Skeletal muscle satellite cell (primary cell): ENCODE measurements at regions not wholly inside any gene's neighbourhood (a gene's known extent, or its start where the extent isn't known, plus 50 kb on each side); places are given as distances from the start of the nearest gene placed in this dataset.

Experiments
- H3K27me3 ChIP-seq: 2 replicates; pipeline ENCODE4 v1.7.0; 2013; ENCODE audit warnings: low read length; ENCODE audit not compliant: control insufficient read depth, insufficient read depth
- H3K36me3 ChIP-seq: 2 replicates; pipeline ENCODE4 v1.7.0; 2013; ENCODE audit warnings: mild to moderate bottlenecking, control low read depth, low read length; ENCODE audit not compliant: insufficient read depth
- H3K4me1 ChIP-seq: 2 replicates; pipeline ENCODE4 v1.7.0; 2013; ENCODE audit warnings: low read length; ENCODE audit not compliant: control insufficient read depth, insufficient read depth
- H3K4me2 ChIP-seq: 2 replicates; pipeline ENCODE4 v1.7.0; 2013; ENCODE audit warnings: mild to moderate bottlenecking, low read length
- H3K4me3 ChIP-seq: 2 replicates; pipeline ENCODE4 v1.7.0; 2013; ENCODE audit warnings: low read length
- H3K9ac ChIP-seq: 2 replicates; pipeline ENCODE4 v1.7.0; 2013; ENCODE audit warnings: mild to moderate bottlenecking, low read depth, low read length, moderate library complexity
- H3K9me3 ChIP-seq: replicated peaks from 2 replicates; pipeline ENCODE4 v1.7.0; 2013; ENCODE audit warnings: mild to moderate bottlenecking, control low read depth, low read length

DNA sequence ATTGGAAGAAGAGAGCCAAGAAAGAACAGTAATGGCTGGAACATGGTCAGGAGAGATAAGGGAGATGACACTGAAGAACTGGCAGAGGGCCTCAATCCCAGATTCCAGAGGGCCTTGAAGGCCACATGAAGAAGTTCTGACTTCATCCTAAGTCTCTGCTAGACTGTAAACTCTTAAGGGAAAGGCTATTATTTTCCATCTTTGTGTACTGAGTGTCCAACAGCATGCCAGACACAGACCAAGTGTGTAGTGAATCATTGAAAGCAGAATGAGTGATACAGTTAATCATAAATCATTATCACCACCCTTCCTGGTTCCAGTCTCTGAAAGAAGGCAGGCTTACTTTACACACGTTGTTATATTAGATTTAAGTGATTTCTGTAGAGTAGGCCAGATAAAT lies 185.3 kb upstream of the C11orf87 start:
- Histone ChIP-seq H3K4me2 (no peak overlapping the region), H3K36me3 (no peaks in the 10 kb centered on the region), H3K9me3 (no peaks in the 10 kb centered on the region), H3K4me3 (no peak overlapping the region), H3K27me3 (no peaks in the 10 kb centered on the region), H3K9ac (no peak overlapping the region), H3K4me1 (no peaks in the 10 kb centered on the region)

DNA sequence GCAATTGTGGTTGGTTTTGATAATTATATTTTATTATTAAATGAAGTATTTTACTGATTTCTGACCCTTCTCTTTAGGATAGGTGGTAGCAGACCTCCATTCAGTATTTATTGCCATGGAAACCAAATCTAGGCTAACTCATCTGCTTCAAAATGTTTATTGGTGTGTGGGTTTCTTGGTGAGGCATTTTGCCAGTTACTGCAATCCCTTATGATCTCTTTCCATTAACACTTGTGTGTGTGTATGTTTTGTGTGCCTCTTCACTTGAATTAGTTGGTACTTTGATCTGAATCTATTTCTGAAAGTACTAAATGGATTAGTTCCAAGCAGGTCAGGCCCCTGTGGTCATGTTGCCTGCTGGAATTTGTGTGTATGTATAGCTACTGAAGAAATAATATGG lies 184.4 kb upstream of the C11orf87 start:
- no peaks in the 10 kb centered on the region for H3K27me3 ChIP-seq
- H3K9me3 ChIP-seq: no peaks in the 10 kb centered on the region
- H3K36me3 ChIP-seq: no peaks in the 10 kb centered on the region
- no peaks in the 10 kb centered on the region for H3K4me1 ChIP-seq
- no peak overlapping the region for H3K4me2 ChIP-seq
- no peak overlapping the region for H3K4me3 ChIP-seq
- no peak overlapping the region for H3K9ac ChIP-seq

DNA sequence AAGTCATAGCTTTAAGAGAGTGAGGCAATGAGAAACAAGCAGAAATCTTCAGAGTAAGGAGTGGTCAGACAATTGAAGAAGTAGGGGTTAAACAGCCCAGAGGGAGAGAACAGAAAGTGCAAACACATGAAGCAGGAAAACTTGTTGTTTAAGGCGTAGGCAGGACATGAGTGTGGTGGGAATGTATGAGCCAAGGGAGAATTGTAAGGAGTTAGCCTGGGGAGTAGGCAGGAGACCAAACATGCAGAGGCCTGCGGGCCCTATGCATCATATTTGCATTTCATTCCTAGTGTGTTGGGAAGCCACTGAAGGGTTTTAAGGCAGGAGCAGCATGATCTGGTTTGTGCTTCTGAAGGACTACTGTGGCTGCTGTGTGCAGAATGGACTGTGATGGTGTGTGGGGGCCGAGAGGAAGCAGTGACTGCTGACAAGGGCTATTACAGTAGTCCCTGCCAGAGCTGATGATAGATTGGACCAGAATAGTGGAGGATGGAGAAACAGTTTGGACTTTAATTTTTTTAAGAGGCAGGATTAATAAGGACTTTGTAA lies 179.9 kb upstream of the C11orf87 start:
- no peak overlapping the region for H3K9ac ChIP-seq
- no peaks in the 10 kb centered on the region for H3K36me3 ChIP-seq
- H3K4me2 ChIP-seq: no peak overlapping the region
- H3K4me3 ChIP-seq: no peak overlapping the region
- peaks cover 7% of the 10 kb centered on the region for H3K4me1 ChIP-seq
- H3K27me3 ChIP-seq: no peaks in the 10 kb centered on the region
- no peaks in the 10 kb centered on the region for H3K9me3 ChIP-seq

DNA sequence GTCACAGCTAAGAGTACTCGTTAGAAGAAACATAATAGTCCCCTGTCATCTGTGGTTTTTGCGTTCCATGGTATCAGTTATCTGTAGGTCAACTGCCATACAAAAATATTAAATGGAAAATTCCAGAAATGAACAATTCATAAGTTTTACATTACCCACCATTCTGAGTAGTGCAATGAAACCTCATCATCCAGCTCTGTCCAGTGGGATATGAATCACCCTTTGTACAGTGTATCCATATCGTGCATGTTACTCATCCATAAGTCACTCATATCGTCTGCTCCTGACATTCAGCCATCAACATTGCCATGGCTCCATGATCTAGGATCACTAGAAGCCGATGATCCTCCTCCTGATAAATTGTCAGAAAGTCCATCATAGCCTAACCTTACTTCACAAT lies 174.9 kb upstream of the C11orf87 start:
- no peaks in the 10 kb centered on the region for H3K27me3 ChIP-seq
- H3K9ac ChIP-seq: no peak overlapping the region
- no peak overlapping the region for H3K4me3 ChIP-seq
- no peaks in the 10 kb centered on the region for H3K36me3 ChIP-seq
- peaks cover 10% of the 10 kb centered on the region for H3K4me1 ChIP-seq
- H3K4me2 ChIP-seq: no peak overlapping the region
- no peaks in the 10 kb centered on the region for H3K9me3 ChIP-seq

DNA sequence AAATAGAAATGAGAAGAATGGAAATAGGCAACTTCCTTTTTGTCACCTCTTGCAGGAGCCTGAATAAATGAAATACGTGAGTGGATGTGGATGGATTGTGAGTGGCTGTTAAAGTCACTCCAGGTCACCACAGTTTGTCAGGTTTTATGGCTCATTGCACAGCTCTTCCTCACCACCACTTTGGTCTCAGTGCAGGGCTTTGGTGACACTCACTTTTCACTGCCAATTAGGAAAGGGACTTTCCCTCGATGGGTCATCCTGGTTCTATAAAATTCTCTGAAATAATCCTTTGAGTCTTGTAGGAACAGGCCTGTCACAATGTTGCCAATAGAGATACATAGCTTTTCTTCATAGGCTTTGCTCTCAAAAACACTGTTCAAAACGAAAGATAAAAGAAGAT lies 172.4 kb upstream of the C11orf87 start:
- H3K4me3 ChIP-seq: no peak overlapping the region
- no peaks in the 10 kb centered on the region for H3K9me3 ChIP-seq
- H3K36me3 ChIP-seq: no peaks in the 10 kb centered on the region
- H3K9ac ChIP-seq: no peak overlapping the region
- no peak overlapping the region for H3K4me2 ChIP-seq
- H3K27me3 ChIP-seq: no peaks in the 10 kb centered on the region
- peaks cover 10% of the 10 kb centered on the region for H3K4me1 ChIP-seq

DNA sequence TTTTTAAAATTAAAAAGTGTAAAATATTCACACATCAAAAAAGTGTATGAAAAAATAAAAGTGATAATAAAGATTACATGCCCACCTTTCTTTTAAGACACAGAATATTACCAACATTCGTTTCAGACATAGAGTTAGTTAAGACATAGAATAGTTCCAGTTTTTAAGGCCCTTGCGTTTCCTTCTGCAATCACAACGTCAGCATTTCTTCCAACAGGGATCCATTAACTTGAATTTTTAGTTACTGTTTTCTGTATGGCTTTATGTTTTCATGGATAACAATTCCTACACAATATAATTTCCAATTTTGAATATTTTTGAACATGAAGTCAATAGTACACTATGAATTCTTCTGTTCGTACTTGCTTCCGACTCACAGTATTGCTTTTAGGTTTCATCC lies 170.8 kb upstream of the C11orf87 start:
- Histone ChIP-seq H3K4me2 (no peak overlapping the region), H3K36me3 (no peaks in the 10 kb centered on the region)

DNA sequence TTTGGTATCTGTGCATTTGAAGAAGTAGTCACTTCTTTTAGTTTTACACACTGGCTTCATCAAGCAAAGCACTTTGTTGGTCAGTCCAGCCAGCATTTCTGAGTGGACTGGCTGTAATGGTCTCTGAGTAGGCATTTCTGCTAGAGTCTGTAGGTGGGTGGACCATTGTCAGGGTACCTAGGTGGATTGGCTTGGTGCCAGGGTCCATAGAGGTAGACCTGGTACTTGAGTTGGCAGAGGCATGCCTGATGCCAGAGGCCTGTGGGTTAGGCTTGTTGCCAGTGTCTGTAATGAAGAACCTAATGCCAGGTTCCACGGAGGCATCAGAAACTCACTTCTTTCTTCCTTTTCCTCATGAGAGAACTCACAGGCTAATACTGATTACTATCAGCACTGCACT lies 157.9 kb upstream of the C11orf87 start:
- no peaks in the 10 kb centered on the region for H3K36me3 ChIP-seq
- H3K4me2 ChIP-seq: no peak overlapping the region
- no peak overlapping the region for H3K9ac ChIP-seq
- no peak overlapping the region for H3K4me3 ChIP-seq
- H3K4me1 ChIP-seq: no peaks in the 10 kb centered on the region
- H3K27me3 ChIP-seq: no peaks in the 10 kb centered on the region
- H3K9me3 ChIP-seq: peaks cover 8% of the 10 kb centered on the region

More for the DNA sequence above, 170.8 kb upstream of the C11orf87 start:
- Histone ChIP-seq H3K27me3 (no peaks in the 10 kb centered on the region), H3K9me3 (no peaks in the 10 kb centered on the region), H3K4me3 (no peak overlapping the region), H3K4me1 (peaks cover 10% of the 10 kb centered on the region), H3K9ac (no peak overlapping the region)

DNA sequence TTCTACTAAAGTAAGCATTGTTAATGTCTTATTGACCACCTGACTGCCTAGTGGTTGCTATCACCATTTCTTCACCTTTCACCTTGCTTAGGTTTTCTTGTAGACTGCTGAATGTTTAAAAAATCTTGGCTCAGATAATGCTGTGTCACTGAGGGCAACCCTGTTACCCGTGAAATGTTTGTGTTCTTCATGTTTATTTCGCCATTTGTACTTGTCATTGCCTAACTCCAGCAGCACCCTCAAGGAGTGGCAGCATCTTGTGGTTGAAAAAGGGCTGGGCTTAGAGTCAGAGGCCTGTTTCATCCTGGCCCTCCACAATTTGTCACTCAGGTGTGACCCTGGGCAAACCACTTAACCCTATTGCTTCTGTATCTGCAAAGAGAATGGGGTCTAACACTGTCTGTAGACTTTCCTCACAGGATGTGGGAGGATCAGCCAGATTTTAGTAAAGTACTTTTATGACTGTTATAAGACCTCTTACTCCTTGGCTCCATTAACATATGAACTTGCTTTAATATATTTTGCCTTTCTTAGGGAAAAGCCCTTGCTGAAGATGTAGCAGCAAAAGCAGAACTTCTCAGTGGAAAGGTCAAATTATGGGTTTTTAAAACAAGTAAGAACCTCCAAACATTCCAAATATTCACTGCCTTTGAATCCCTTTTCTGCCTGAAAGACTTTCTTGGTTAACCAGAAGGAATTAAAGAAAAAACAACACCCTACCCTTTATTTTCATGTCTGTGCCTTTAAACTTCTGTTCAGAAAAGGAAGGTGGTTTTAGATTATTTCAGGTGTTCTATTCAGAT lies 154.5 kb upstream of the C11orf87 start:
- Histone ChIP-seq H3K9ac (no peak overlapping the region), H3K27me3 (no peaks in the 10 kb centered on the region), H3K4me2 (no peak overlapping the region), H3K4me1 (no peaks in the 10 kb centered on the region), H3K36me3 (no peaks in the 10 kb centered on the region), H3K4me3 (no peak overlapping the region), H3K9me3 (peaks cover 8% of the 10 kb centered on the region)

DNA sequence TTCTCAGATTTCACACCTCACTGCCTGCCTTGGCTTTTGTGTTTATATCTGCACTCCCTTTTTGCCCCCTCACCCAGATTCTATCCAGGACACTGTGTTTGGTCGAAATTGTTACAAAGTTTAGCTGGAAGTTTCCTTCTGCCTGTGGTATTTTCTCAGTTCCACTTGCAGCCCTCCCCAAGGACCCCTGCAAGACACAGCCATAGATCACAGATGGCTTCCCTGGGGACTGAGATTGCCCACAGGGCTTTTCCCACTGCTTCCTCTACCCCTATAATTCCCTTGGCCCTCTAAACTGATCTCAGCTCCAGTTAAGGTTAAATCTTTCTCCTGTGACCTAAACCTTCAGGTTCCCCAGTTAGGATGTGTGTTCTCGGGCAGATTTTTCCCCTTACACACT lies 146.1 kb upstream of the C11orf87 start:
- no peaks in the 10 kb centered on the region for H3K4me1 ChIP-seq
- H3K4me3 ChIP-seq: no peak overlapping the region
- no peak overlapping the region for H3K9ac ChIP-seq
- no peaks in the 10 kb centered on the region for H3K9me3 ChIP-seq
- no peak overlapping the region for H3K4me2 ChIP-seq
- no peaks in the 10 kb centered on the region for H3K27me3 ChIP-seq
- H3K36me3 ChIP-seq: no peaks in the 10 kb centered on the region

DNA sequence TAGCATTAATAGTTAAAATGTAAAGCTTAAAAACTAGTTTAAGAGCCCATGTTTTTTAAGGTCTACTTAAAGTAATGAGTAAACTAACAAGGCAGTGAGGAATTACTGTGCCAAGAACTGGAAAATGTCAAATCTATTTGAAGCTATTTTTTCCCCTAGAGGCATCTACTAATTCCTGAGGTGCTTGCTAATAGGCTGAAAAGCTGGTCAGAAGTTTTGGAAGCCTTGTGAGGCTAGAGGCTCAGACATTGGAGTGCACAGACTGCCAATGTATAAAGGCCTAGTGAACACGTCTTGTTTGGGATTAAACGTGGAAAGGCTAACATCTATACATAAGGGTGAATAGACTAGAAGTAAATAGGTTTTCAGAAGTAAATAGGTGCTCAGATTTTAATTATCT lies 136.5 kb upstream of the C11orf87 start:
- no peak overlapping the region for H3K4me2 ChIP-seq

DNA sequence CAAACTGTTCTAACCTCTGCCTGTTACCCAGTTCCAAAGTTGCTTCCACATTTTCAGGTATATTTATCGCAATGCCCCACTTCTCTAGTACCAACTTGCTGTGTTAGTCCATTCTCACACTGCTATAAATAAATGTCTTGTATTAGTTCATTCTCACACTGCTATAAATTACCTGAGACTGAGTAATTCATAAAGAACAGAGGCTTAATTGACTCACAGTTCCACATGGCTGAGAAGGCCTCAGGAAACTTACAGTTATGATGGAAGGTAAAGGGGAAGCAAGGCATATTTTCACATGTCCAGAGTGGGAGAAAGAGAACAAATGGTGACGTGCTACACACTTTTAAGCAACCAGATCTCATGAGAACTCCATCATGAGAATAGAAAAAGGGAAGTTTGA lies 130.4 kb upstream of the C11orf87 start:
- no peaks in the 10 kb centered on the region for H3K27me3 ChIP-seq
- H3K4me1 ChIP-seq: no peaks in the 10 kb centered on the region
- H3K9ac ChIP-seq: no peak overlapping the region
- H3K4me3 ChIP-seq: no peak overlapping the region
- no peaks in the 10 kb centered on the region for H3K9me3 ChIP-seq
- no peaks in the 10 kb centered on the region for H3K36me3 ChIP-seq
- H3K4me2 ChIP-seq: no peak overlapping the region

More for the DNA sequence above, 136.5 kb upstream of the C11orf87 start:
- no peak overlapping the region for H3K4me3 ChIP-seq
- no peaks in the 10 kb centered on the region for H3K27me3 ChIP-seq
- H3K9ac ChIP-seq: no peak overlapping the region
- no peaks in the 10 kb centered on the region for H3K36me3 ChIP-seq
- H3K9me3 ChIP-seq: no peaks in the 10 kb centered on the region
- no peaks in the 10 kb centered on the region for H3K4me1 ChIP-seq

DNA sequence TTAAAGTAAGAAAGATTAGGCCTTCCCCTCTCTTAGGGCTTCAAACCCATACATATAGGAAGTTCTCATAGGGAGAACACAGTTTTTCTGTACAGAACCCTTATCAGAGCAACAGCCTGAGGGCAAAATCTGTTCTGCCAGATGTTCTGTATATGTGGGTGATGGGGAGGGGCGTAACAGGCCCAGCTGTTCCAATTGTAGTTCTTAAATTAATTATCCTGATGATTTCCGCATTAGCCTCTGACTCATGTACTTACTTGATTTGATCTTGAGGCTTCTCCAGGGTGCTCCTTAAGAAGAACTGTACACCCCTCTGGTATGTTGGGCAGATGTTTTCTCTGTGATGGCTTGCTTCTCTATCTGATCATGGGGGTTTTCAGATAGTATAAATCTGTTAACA lies 123.1 kb upstream of the C11orf87 start:
- Histone ChIP-seq H3K4me1 (no peaks in the 10 kb centered on the region), H3K36me3 (no peaks in the 10 kb centered on the region), H3K9me3 (no peaks in the 10 kb centered on the region), H3K4me2 (no peak overlapping the region), H3K4me3 (no peak overlapping the region), H3K27me3 (no peaks in the 10 kb centered on the region), H3K9ac (no peak overlapping the region)
